ENCODE measurements at regions not wholly inside any gene's neighbourhood (a gene's known extent, or its start where the extent isn't known, plus 50 kb on each side); places are given as distances from the start of the nearest gene placed in this dataset.

GRCh38 chr13:86937316-86937715, 733.9 kb upstream of the SLITRK5 start:
- no peak for TF ChIP-seq CTCF (IDR thresholded peaks at IDR 0.05; ENCODE audit: insufficient read depth, low read length)
- H3K4me3 ChIP-seq (ENCODE audit: low read depth, low read length): no peak overlapping the region
- no peak for DNase-seq (ENCODE audit: low read depth)

- no peak overlapping the region for H3K4me3 ChIP-seq (ENCODE audit: low read depth, low read length)
- TF ChIP-seq CTCF (IDR thresholded peaks at IDR 0.05; ENCODE audit: insufficient read depth, low read length): no peak
- no peak for DNase-seq (ENCODE audit: low read depth)
These were observed 725.6 kb upstream of the SLITRK5 start for GRCh38 chr13:86945584-86945983.

- TF ChIP-seq CTCF (IDR thresholded peaks at IDR 0.05; ENCODE audit: insufficient read depth, low read length): no peak
- DNase-seq (ENCODE audit: low read depth): no peak
These were observed 724.4 kb upstream of the SLITRK5 start for GRCh38 chr13:86946734-86947133.

GRCh38 chr13:86954341-86954740, 716.8 kb upstream of the SLITRK5 start:
- TF ChIP-seq CTCF (IDR thresholded peaks at IDR 0.05; ENCODE audit: insufficient read depth, low read length): no peak
- no peak for DNase-seq (ENCODE audit: low read depth)
- H3K4me3 ChIP-seq (ENCODE audit: low read depth, low read length): no peak overlapping the region

More at GRCh38 chr13:86946734-86947133, 724.4 kb upstream of the SLITRK5 start:
- H3K4me3 ChIP-seq (ENCODE audit: low read depth, low read length): no peak overlapping the region

- peak; percentile 3 for DNase-seq (ENCODE audit: low read depth)
- no peak overlapping the region for H3K4me3 ChIP-seq (ENCODE audit: low read depth, low read length)
- no peak for TF ChIP-seq CTCF (IDR thresholded peaks at IDR 0.05; ENCODE audit: insufficient read depth, low read length)
These were observed 710.3 kb upstream of the SLITRK5 start for GRCh38 chr13:86960876-86961275.

GRCh38 chr13:86974251-86974994, 696.7 kb upstream of the SLITRK5 start:
- H3K4me3 ChIP-seq (ENCODE audit: low read depth, low read length): no peak overlapping the region
- no peak for DNase-seq (ENCODE audit: low read depth)
- TF ChIP-seq CTCF (IDR thresholded peaks at IDR 0.05; ENCODE audit: insufficient read depth, low read length): no peak

GRCh38 chr13:86974995-86975328, 696.2 kb upstream of the SLITRK5 start:
- peak; percentile 1 for DNase-seq (ENCODE audit: low read depth)
- TF ChIP-seq CTCF (IDR thresholded peaks at IDR 0.05; ENCODE audit: insufficient read depth, low read length): no peak
- H3K4me3 ChIP-seq (ENCODE audit: low read depth, low read length): no peak overlapping the region
